ENCODE measurements at regions not wholly inside any gene's neighbourhood (a gene's known extent, or its start where the extent isn't known, plus 50 kb on each side); places are given as distances from the start of the nearest gene placed in this dataset.
"Not testable (repeated sequence)": the region's sequence is repeated elsewhere in the genome, so short reads cannot be mapped to it uniquely, and the experiment has no call there.

DNA sequence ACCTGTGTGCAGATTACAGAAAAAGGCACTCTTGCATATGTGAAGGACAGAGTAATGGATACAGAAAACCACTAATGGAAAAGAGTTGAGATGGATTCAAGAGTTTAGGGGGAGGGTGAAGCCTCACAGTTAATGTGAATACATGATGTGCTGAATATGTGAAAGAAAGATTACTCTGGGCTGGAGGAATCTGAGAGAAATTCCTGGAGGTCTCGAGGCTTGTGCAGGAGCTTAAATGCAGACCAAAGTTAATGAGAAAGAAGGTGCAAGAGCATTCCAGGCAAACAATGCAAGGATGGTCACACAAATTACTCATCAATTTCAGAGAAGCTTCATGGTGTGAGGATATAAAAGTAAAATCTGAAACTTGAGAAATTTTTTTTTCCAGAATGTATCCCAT, 768.8 kb downstream of the STPG2 start:
- DNase-seq (ENCODE audit: low spot score), result no peak

DNA sequence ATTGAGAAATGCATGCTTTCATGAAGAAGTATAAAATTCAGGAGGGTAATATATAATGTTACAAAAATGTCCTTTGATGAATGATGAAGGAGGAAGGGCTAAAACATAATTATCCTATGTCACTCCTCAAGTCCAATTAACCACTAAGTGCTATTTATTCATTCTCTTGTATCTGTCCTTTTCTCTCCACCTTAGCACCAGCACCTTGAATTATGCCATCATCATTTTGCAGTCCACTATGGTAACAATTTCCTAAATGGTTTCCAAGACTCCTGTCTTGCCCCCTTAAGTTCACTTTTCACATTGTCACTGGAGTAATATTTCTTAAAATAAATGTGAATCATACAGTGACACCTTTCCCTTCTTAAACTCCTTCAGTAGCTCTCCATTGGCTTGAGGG, 756.3 kb downstream of the STPG2 start:
- no peak for DNase-seq (ENCODE audit: low spot score)

DNA sequence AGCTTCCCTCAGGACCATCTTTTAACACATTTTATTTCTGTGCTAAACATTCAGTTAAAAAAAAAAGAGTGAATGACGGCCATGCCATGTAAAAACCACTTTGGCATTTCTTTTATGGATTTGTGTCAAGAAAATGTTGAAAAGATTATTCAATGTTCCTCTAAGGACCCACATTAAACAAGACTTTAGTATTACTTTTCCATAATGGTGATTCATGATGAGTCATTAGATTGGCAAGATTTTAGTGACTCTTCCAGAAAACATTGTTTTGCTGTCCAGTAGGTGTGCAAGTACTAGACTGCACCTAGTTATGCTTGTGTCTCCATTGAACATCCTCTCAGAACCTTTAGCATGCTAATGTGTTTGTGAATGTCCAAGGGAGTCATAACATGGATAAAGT, 748.6 kb downstream of the STPG2 start:
- no peak for DNase-seq (ENCODE audit: low spot score)

DNA sequence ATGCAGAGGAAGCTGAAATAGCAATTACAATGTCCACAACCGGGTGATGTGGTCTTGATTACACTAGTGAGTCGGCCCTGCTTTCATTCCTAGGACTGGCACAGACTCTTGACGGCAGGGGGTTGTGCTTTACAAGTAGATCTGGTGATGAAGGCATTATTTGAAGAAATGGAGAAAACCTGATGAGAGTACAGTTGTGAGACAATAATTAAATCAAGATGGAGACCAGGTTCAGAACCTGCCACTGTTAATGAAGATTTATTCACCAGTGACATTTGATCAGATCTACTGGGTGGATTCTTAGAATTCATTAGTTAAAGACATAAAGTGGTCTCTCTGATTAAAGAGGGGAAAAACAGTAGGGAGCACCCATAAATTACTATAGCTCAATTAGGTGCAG, 747.2 kb downstream of the STPG2 start:
- no peak for DNase-seq (ENCODE audit: low spot score)

- DNase-seq (ENCODE audit: low spot score), result no peak
Observed at GRCh38 chr4:97396605-97397004, 746.7 kb downstream of the STPG2 start.

DNA sequence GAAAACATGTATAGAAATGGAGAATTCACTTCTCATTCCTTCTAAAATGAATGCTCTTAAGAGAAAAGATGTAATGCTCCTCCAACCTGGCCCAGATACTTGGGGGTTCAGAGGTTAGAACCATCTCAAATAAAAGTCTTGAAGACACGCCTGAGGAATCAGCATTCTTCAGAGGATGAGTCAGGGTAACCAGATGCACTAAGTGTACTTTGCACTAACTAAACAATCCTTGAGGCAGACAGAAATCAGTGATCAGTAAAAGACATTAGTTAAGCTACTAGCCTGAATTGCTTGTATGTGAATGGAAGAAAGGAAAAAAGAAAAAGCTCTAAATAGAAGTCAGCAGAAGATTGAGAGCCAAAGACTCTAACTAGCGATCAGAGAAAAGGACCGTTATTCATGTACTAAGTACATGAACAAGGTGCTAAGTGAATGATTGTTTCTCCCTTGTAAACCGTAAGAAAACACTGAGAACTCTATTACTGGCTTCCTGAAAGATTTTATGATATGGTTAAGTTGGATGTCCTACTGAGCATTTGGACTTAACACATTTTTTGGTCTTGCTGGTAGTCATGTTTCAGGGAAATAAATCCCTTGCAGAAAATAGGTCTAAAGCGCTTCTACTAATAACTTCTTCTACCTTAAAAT, 738.3 kb downstream of the STPG2 start:
- DNase-seq (ENCODE audit: low spot score), result no peak

- no peak for DNase-seq (ENCODE audit: low spot score)
Observed at GRCh38 chr4:97411356-97411755, 731.9 kb downstream of the STPG2 start.

- no peak for DNase-seq (ENCODE audit: low spot score)
Observed at GRCh38 chr4:97412331-97412730, 730.9 kb downstream of the STPG2 start.

GRCh38 chr4:97414161-97414560, 729.1 kb downstream of the STPG2 start:
- no peak for DNase-seq (ENCODE audit: low spot score)

DNA sequence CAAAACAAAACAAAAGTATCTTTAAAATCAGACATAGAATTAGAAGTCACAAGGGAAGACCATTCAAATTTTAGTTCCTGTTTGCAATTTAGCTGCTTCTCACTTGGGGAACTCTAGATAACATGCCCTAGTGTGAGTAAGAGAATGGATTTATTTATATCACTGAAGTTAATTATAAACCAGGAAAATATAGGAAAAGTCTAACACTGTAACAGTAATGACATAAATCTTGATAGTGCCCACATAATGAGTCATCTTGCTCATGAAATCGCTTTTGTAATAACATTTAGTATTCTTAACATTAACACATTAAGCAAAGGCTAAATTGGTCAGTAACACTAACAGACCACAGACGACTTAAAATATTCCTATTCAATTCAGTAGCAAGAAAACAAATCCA, 710.7 kb downstream of the STPG2 start:
- no peak for DNase-seq (ENCODE audit: low spot score)

- DNase-seq (ENCODE audit: low spot score), result not testable (repeated sequence)
Observed at GRCh38 chr4:97437998-97438705, 705.1 kb downstream of the STPG2 start.

GRCh38 chr4:97453186-97453585, 690.1 kb downstream of the STPG2 start:
- no peak for DNase-seq (ENCODE audit: low spot score)

DNA sequence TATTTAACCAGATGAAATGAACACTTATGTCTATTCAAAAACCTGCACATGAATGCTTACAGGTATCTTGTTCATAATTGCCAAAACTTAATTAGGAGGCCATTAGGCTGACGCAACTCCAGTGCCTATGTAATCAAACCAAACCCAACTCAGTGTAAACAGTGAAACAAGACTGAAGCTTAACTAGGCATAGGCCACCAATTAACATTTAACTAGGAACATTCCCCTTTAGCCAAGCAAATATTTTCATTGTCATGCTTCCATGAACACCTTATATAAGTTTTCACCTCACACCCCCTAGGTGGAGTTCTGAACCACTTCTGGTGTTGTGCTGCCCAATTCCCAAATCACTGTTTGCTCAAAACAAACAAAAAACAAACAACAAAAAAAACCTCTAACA, 686.0 kb downstream of the STPG2 start:
- DNase-seq (ENCODE audit: low spot score), result no peak

DNA sequence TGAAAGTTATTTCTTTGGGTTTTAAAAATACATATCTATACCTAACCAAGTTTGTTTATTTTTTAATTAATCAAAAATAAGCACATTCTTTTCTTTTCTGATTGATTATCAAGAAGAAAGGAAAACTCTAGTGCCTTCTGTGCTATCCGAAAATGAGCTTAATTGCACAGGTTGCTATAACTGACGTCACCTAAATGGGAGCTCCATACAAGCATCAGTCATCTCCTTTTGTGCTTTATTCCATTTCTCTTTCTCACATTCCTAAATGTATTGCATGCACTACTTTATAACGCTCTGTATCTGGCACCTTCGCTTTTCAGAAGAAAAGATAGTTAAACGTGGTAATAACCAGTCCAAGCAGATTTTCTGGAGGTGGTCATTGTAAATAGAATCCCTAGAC, 675.0 kb downstream of the STPG2 start:
- DNase-seq (ENCODE audit: low spot score), result no peak

GRCh38 chr4:97475621-97476020, 667.7 kb downstream of the STPG2 start:
- DNase-seq (ENCODE audit: low spot score), result no peak

GRCh38 chr4:97477974-97478373, 665.3 kb downstream of the STPG2 start:
- DNase-seq (ENCODE audit: low spot score), result no peak

GRCh38 chr4:97479388-97479787, 663.9 kb downstream of the STPG2 start:
- DNase-seq (ENCODE audit: low spot score), result no peak

DNA sequence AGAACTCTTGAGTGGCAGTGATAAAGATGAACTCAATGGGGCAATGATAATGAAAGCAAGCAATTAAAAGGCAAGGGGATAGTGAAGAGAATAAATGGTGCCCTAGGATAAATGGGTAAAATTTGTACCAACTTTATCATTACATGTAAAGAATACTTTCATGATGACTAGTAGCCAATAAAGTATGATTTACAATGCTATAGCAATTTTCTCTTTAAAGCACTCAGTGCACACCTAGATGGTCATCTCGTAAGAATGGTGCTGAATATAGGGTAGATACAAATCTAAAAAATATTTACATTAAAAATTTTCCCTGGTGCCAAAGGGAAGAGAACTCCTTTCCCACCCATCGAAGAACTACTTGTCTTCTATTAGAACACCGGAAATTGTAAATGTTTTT, 651.4 kb downstream of the STPG2 start:
- no peak for DNase-seq (ENCODE audit: low spot score)

- no peak for DNase-seq (ENCODE audit: low spot score)
Observed at GRCh38 chr4:97493815-97494518, 649.3 kb downstream of the STPG2 start.

GRCh38 chr4:97496298-97496873, 646.9 kb downstream of the STPG2 start:
- DNase-seq (ENCODE audit: low spot score), result no peak

- no peak for DNase-seq (ENCODE audit: low spot score)
Observed at GRCh38 chr4:97498875-97499274, 644.4 kb downstream of the STPG2 start.

- no peak for DNase-seq (ENCODE audit: low spot score)
Observed at GRCh38 chr4:97500423-97500822, 642.9 kb downstream of the STPG2 start.

GRCh38 chr4:97504713-97505112, 638.6 kb downstream of the STPG2 start:
- DNase-seq (ENCODE audit: low spot score), result no peak
